NCI-H128 (cell line): ENCODE measurements at regions not wholly inside any gene's neighbourhood (a gene's known extent, or its start where the extent isn't known, plus 50 kb on each side); places are given as distances from the start of the nearest gene placed in this dataset.
"Not testable (repeated sequence)": the region's sequence is repeated elsewhere in the genome, so short reads cannot be mapped to it uniquely, and the experiment has no call there.

Experiments used
- DNase-seq: peaks from one replicate; lab custom pipeline; 2025; ENCODE audit not compliant: unreplicated experiment; lab: John Stamatoyannopoulos, UW

DNA sequence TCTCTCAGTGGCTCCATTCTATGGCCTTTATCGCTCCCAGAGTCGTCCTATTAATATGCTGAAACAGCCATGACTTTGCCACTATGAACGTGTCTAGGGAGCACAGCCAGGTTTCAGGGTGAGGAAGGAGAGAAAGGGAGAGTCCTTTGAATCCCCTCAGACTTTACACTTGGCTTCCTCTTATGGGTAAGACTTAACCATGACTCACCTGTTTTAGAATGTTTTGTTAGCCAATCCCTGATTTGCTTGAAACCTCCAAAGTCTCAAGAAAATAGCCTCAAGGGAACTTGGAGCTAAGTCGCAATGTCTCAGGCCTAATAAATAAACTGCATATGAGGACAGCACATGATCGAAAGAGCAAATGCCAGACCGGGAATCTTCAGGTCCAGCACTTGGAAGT lies 131.2 kb upstream of the RCN1 start:
- DNase-seq: no peak

DNA sequence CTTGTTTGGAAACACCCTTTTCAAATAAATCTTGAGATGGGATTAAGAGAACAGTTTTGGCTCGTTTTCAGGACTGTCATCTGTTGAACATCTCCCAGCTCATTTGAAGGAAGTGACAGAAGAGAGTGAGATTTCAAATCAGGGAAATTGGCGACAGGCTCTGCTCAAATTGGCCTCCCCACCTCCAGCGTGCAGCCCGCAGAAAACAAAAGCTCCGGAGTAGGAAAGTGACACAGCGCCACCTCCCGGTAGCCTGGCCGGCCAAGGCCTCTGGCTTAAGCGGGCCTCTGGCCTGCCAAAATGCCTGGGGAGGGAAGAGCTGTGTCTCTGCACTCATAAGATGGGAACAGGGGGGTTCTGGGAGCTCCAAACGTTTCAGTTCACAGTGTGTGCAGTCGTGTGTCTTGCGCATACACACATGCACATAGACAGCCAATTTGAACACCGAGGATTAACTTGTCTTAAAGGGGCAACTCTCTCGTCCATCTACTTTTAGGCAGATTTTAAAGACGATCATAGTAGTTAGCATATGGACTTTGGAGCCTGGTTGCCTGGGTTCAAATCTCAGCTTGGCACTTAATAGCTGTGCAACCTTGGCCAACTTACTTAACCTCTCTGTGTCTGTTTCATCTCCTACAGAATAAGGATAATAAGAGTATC lies 132.7 kb upstream of the RCN1 start:
- no peak for DNase-seq

DNA sequence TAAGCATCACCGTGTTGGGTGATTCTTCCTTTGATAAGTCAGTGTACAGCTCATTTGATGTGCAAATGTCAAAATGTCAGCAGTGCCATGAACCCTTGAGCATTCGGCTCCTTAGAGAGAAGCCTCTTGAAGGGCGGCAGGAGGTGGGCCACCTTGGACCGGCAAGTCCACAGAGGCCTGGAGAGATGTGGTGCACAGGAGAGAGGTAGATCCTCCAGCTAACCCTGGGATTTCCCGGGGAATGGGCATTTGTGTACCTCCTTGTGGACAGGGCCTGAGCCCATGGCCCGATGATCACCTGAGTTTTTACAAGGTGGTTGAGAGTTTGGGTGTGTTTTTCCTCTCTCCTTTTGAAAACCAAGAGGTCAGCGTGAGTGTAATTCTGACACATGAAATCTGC lies 133.2 kb upstream of the RCN1 start:
- DNase-seq: no peak

DNA sequence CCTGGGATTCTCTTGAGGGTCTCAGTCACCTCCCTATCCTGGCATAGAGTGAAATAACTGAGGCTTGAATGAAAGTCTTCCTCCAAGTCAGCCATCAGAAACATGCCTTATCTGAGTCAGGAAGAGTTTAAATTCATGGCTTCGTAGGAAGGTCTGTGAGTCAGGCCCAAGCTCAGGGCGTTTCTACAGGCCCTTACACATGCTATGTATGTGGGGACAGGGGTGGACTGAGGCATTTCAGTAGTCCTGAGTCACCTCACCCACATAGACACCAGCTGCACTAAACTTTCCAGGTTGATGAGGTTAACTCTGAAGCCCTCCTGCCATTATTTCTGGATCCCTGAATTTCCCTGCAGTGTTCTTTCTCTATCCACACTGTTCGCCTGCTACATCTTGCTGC lies 134.6 kb upstream of the RCN1 start:
- DNase-seq: no peak

DNA sequence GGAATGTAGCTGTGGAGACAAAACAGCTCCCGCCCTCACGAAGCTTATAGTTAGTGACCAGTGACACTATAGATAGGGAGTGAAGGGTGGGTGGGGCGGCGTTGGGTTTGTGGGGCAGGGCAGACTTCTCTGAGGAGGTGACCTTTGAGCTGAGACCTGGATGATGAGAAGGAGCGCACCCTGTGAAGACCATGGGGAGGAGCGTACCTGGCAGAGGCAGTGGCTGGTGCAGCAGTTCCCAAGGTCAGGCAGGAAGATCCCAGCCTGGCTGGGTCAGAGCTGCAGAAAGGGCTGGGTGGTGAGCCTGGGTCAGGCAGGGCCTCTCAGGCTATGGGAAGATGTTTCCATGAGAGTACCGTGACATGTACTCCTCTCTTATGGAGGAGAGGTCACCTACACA lies 135.0 kb upstream of the RCN1 start:
- DNase-seq: no peak

DNA sequence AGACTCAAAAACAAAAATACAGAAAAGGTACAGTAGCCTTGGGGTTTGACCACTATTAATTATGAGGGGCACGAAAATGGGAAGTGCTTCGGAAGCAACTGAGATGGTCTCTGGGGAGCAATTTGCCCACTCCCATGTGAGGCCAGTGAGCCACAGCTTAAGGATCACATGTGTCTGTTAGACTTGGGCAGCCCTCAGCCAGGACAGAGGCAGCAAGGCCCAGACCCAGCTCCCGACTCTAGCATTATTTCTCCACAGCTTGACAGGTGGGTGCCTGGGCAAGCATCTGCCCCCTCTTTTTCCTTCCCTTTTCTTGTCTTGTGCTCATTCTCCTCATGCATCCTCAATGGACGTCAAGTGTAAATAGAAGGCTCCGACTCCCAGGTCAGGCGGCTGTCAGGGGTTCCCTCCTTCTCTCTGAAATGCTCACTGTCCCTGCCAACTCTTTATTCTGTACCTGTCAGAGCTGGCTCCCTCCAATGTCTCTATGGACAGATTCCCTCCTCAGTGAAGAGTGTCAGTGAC lies 137.0 kb upstream of the RCN1 start:
- DNase-seq: no peak

DNA sequence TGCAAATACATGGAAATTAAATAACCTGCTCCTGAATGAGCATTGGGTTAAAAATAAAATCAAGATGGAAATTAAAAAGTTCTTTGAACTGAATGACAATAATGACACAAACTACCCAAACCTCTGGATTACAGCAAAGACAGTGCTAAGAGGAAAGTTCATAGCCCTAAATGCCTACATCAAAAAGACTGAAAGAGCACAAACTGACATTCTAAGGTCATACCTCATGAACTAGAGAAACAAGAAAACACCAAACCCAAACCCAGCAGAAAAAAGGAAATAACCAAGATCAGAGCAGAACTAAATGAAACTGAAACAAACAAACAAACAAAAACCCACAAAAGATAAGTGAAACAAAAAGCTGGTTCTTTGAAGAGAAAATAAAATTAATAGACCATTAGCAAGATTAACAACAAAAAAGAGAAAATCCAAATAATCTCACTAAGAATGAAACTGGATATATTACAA lies 138.6 kb upstream of the PAX6 start:
- DNase-seq: not testable (repeated sequence)

DNA sequence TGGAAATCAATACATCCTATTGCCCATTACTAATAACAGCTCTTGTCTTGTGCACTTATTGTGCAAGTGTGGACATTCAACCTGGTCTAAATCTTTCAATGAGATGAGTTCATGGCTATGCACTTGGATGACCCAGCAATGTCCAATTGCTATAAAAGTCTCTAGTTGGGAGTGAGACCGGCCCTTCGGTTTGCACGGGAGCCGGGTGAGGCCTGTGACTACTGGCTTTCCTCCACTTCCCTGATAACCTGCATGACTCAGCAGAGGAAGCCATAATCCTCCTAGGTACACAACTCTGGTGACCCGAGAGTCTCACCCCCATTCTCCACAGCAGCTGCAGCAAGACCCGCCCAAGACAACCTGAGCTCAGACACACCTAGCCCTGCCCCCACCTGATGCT lies 135.9 kb upstream of the PAX6 start:
- DNase-seq: no peak

DNA sequence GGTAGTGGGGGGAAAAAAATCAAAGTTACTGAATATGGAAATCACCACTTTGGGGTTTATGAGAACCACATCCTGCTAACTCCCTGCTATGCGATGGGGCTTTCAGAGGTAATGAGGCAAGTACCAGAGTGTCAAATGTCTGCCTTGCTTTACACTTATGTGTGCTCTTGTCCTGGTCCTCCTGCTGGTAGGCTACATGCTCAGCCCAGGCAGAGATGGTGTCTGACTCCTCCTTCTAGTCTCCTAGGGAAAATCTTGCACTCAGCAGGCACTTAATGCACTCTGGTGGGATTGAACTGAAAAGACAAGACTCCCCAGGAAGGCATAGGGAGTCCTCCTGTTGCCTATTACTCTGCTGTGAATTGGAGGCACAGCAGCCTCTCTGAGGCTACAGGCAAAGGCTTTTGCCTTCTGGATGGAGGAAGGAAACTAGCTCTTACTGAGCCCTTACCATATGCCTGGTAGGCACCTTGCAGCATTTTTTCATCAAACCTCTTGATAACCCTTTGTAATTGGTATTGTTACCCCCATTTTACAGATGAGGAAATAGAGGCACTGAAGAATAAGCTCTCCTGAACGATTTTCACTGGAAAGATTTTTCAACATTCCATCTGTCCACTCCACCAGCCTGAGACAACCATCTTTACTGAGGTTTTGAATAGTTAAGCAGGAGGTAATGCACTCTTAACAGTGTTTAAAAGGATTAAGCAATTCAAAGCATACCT lies 132.1 kb upstream of the PAX6 start:
- DNase-seq: no peak

DNA sequence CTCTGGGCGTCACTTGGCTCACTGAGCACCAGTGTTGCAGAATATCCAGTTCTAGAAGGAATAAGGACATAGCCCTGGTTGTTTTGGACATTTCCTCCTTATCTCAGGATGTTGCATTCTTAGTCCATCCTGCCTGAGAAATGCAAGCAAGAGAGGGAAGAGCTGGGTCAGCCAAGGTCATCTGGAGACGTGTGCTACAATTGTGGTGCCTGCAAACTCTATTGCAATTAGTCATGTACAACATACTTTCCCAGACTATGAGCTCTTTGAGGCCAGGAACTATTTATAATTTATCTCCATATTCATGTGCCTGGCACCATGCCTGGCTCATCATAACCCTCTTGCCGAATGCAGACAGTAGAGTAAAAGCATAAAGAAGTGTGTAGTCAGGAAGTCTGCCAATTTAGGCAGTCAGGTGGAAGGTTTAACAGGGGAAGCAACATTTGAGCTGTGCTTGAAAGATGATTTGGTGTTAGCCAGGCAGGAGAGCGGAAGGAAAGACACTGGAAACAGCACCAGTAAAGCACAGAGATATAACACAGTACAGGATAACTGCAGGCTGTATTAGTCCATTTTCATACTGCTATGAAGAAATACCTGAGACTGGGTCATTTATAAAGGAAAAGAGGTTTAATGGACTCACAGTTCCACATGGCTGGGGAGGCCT lies 129.4 kb upstream of the PAX6 start:
- DNase-seq: no peak

DNA sequence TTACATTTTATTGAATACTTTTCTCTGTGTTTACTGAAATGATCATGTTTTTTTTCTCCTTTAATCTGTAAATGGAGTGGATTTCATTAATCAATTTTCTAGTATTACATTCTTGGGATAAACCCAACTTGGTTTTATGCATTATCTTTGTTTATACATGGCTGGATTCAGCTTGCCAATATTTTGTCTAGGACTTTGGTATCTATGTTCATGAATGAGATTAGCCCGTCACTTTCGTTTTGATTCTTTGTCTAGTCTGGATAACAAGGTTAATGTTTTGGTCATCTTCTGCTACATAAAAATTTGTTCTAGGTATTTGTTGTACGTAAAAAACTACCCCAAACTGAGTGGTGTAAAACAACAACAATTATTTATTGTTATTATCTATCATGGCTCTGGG lies 127.9 kb upstream of the PAX6 start:
- no peak for DNase-seq

DNA sequence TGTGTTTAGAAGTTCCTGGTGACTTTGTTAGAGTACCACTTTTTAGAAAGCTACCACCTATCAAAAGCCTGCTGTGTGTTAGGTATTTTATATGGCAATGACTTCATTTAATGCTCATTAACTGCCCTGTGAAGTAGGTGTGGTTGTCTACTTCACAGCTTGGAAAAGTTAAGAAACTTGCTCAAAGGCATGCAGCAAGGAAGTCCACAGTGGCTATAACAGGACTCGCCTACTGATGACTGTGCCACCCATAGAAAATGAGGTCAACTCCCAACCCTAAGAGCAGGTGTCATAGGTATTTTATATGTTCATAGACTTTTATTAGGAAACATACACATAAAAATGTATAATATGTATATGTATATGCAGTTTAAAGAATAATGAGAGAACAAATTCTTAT lies 125.2 kb upstream of the PAX6 start:
- DNase-seq: no peak

DNA sequence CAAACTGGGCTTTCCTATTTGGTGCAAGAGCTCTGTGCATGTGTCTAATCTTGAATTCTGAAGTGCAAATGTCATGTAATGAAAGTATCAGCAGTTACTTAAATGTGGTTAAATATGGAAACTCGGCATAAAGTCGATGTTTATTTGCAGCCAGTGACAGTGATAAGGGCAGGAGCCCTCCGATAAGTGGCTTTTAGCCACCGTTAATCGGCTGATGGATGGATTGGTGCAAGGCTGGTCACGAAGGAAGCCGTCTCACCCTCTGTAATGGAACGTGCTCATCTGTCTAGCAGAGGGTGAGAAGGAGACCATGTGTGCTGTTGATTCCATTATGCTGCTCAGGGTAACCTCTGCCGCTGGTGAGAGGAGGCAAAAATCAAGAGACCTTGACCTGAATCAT lies 121.8 kb upstream of the PAX6 start:
- no peak for DNase-seq

DNA sequence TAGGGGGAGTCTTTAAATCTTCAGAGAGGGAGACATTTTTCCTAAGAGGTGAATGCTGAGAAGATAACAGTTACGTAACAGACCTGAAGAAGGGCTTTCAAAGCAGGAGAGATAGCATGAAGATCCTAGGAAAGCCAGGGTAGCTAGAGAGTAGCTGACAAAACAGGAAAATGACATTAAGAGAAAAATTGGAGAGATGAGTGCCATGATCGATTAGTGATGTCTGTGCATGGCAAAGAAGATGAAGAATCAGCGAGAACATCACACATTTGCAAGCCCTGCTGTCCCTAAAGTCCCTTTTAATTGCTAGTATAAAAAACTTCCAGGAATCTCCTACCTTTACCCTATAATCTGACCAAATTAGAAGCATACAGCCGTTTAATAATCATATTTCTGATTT lies 116.9 kb upstream of the PAX6 start:
- no peak for DNase-seq

DNA sequence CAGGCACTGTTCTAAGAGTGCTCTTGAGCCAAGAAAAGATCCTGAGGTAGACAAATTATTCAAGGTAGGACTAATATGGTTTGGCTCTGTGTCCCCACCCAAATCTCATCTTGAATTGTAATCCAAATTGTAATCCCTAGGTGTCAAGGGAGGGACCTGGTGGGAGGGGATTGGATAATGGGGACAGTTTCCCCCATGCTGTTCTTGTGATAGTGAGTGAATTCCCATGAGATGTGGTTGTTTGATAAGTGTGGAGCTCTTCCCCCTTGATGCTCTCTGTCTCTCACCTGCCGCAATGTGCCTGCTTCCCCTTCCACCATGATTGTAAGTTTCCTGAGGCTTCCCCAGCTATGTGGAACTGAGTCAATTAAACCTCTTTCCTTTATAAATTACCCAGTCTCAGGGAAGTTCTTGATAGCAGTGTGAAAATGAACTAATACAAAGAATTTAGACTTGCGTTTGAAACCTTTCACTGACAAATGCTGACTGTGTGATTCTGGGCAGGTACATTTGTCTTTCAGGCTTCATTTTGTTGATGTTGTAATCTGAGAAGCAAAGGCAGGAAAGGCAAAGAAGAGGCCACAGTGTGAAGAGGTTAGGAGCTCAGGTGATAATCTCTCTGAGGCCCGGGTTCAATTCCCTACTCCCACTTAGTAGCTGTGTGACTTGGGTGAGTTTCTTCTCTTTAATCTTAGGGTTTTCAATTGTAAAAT lies 115.8 kb upstream of the PAX6 start:
- no peak for DNase-seq

DNA sequence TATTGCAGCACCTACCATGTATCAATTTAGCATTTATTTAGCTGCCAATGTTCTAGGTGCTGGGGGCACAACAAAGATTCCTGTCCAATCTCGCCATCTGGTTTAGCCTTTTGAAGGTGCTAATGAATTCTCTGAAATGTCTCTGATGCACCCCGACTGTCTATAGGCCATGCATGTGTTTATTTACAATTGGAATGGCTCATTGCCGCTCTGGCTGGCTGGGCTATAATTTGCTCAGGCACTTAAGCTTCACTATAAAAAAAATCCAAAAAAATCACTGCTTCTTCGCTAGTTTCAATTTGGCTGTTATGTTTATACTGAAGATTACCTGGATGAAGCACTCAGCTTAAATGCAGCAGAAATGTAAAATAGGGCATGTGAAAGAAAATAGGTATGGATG lies 115.0 kb upstream of the PAX6 start:
- no peak for DNase-seq

DNA sequence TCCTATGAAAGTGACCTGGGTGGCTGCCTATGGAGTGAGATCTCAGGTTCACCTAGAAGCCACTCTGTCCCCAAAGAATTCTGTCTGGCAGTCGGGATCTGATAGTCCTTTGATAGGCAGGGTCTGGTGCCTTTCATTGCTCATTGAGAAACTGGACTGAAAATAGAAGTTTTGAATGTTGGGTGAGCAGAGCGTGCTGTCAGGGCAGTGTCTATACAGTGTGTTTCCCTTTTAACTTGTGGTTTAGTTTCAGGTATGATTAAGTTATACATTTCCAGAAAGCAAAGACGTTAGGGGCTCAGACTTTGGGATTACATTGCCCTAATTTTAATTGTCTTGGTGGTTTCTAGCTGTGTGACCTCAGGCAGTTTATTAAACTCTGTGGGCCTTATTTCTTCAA lies 111.3 kb upstream of the PAX6 start:
- DNase-seq: no peak

DNA sequence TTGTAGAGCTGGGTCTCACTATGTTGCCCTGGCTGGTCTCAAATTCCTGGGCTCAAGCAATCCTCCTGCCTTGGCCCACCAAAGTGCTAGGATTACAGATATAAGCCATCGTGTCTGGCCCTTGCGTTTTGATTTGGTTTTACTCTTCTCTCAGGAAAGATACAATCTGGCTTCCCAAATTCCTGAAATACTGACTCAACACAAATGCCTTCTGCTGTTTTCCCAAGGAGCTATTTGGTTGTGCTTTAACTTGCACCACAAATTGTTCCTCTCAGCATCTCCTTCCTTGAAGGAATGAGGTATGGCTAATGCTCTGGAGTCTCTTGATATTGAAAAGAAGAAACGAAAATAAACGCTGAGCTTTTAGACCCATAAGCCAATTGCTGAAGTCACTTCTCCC lies 110.0 kb upstream of the PAX6 start:
- DNase-seq: no peak

DNA sequence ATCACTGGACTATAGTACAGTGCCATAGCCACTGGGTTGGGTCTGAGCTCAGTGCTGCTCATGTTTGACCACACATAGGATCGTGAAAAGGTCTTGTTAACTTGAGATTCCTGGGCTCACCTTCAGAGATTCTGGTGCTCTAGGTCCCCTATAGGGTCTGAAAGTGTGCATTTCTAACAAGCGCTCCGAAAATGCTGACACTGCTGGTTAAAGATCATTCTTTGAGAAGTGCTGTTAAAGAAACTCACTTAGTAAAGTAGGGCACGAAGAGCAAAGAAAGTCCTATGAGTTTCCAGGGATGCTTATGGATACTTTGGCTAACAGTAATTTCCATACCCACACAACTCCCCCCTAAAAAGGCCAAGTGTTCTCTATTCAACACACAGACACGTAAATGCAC lies 108.1 kb upstream of the PAX6 start:
- DNase-seq: no peak

DNA sequence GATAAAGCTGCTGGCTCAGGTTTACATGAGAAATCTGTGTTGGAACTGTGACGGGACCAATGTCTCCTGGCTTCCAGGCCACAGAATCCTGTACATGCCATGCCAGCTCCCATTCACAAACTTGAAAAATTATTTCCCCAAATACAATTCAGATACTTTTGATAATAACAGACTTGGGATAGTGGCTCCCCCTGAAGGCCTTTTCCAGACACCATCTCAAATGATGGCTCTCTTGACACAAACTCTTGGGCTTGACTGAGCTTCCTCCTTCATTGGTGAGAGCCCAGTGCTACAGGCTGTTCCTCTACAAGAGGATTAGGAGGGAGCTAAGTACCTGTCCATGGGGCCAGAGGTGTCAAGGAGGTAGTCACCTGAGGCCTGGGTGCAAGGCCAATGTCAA lies 104.7 kb upstream of the PAX6 start:
- DNase-seq: no peak

DNA sequence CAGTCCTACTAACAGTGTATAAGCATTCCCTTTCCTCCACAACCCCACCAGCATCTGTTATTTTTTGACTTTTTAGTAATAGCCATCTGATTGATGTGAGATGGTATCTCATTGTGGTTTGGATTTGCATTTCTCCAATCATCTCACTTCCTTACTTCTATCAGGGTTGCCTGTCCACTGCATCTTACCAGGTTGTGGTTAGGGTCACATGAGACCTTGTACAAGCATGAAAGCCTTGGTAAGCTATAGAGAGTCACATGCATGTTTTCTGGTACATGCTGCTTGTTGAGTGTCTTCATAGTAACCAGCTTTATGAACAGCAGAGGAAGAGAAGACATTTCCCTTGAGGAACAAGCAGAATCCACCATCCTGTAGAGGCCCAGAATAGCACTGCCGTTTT lies 102.9 kb upstream of the PAX6 start:
- no peak for DNase-seq

DNA sequence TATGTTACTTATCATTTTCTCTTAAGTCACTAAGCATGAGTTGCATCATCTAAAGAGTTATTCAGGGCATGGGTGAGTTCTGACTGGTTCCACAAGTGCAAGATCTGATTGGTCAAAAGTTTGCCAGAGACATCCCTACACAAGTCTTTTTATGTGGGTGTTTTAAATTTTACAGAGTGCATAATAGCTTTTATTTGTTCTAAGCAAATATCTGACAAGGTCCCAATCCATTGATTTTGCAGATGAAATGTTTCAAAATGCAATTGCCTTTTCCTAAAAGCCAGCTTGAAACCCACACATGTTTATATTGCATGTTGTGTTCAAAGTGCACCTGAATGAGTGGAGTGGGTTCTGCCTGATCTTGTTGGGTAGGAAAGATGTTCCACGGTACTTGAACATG lies 101.7 kb upstream of the PAX6 start:
- DNase-seq: no peak
